Activated effector memory CD4-positive, alpha-beta T cell treated with Interleukin-2 at 50 U/mL for 16 hours (primary cell): ENCODE measurements at regions not wholly inside any gene's neighbourhood (a gene's known extent, or its start where the extent isn't known, plus 50 kb on each side); places are given as distances from the start of the nearest gene placed in this dataset.
"Not testable (repeated sequence)": the region's sequence is repeated elsewhere in the genome, so short reads cannot be mapped to it uniquely, and the experiment has no call there.

ENCODE experiments used
- DNase-seq: peaks from one replicate; pipeline ENCODE4 v3.0.0-alpha.2; 2020

DNA sequence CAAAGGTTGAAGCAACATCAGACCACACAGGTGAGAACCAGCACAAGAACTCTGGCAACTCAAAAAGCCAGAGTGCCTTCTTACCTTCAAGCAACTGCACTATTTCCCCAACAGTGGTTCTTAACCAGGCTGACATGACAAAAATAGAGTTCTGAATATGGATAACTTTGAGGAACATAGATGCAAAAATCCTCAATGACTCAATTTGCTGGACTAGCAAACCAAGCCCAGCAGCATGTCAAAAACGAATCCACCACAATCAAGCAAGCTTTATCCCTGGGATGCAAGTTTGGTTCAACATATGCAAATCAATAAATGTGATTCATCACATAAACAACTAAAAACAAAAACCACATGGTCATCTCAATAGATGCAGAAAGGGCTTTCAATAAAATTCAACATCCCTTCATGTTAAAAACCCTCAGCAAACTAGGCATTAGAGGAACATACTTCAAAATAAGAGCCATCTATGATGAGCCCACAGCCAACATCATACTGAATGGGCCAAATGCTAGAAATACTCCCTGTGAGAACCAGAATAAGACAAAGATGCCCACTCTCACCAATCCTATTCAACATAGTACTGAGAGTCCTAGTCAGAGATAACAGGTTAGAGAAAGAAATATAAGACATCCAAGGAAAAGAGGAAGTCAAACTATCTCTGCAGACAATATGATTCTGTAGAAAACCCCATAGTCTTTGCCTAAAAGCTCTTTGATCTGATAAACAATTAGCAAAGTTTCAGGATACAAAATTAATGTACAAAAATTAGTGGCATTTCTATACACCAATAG is 110.5 kb upstream of the NBPF19 start:
- DNase-seq = not testable (repeated sequence)

DNA sequence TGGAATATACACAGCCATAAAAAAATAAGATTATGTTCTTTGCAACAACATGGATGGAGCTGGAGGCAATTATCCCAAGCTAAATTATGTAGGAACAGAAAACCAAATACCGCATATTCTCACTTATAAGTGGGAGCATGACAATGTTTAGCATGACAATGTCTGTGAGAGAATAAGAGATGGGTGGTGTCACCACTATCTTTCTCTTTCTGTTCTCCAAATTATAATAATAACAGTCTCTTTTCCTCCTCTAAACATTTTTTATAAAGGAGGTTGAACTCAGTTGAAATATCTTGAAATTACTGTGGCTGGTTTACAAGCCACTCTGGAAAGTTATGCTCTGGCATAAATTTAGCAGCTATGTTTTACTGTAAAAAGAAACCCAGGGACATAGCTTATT is 108.4 kb upstream of the NBPF19 start:
- DNase-seq = not testable (repeated sequence)

DNA sequence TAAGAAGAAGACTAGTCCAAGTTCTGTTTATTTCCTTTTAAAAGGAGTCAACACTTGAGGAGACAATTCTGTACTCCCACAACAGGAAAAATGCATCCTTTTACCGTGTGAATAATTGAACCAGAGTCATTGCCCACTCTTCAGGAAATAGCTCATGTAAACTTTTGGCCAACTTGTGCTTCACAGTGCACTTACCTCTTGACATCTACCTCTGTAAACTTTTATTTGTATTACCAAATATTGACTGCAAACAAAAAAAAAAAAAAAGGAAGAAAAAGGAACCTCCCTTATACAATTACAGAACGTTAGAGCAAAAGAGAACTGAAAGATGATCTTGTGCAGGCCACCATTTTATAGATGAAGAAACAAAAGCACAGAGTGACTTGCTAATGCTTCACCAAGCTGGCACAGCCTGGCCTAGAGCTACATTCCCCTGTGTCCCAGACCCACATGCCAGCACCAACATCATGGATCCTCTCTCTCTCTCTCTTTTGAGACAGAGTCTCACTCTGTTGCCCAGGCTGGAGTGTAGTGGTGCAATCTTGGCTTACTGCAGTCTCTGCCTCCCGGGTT is 107.3 kb upstream of the NBPF19 start:
- DNase-seq = not testable (repeated sequence)

DNA sequence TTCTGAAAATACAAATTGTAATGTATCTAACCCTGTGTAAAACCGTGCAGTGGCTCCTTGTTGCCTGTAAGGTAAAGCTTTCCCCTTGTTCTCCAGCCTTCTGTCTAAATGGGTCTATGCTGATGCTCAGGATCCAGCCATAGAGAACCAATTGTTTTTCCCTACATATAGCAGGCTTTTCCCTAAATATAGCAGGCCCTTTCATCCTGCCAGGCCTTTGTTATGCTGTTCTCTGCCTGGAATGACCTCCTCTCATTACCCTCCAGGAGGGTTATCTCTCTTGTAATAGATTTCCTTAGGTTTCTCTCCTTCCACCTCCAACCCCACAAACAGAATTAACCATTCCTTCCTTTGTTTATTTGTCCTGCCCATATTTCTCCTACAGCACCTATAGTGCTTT is 106.5 kb upstream of the NBPF19 start:
- not testable (repeated sequence) for DNase-seq

DNA sequence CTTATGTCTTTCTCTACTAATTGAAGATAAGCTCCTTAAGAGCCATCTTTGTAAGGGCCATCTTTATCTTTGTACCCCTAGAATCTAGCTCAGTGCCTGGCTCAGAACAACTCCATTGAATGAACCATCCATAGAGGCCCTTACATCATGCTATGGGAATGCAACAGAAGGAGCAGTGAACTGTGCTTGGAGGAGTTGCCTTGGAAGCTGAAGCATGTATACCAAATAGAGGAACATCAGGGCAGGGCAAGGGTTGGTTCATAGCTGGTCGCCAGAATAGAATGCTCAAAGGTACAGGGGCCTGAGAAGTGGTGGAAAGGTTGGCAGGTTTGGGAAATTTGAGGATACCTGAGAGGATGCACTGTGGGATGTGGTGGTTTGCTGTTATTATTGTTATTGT is 105.8 kb upstream of the NBPF19 start:
- not testable (repeated sequence) for DNase-seq

DNA sequence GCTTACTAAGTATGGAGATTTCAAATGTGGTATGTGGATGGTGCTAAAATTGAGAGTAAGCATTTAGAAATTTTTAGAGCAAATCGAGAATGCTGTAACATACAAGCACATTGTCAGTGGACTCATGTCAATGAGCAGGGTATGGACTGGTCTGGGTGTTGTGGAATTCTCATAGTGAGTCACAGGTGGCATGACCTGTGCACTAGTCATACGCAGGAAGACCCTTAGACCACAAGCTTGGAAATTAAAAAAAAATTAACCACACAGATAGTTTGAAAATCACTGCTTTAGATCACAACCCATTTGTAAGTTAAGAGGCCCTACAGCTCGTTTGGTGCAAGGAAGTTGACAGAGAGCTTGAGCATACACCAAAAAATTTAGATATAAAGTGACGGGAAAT is 102.9 kb upstream of the NBPF19 start:
- DNase-seq = not testable (repeated sequence)

DNA sequence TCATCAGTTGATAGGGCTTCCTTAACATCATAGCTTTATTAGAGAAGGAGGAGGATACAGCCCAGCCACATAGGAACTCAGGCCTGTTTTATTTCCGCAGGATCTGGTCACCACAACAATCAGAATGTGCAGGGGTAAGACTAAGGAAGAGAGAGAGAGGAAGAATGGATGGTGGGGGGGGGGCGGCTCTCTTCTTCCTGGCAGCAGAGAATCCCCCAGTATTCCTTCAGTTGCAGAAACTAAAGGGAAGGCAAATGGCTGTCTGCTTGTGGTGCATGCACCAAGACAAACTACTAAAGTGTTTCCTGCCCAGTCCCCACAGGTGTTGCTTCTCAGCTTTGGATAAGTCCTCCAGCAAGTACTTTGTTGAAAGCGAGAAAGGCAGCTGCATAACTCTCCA is 96.4 kb upstream of the NBPF19 start:
- DNase-seq = not testable (repeated sequence)

DNA sequence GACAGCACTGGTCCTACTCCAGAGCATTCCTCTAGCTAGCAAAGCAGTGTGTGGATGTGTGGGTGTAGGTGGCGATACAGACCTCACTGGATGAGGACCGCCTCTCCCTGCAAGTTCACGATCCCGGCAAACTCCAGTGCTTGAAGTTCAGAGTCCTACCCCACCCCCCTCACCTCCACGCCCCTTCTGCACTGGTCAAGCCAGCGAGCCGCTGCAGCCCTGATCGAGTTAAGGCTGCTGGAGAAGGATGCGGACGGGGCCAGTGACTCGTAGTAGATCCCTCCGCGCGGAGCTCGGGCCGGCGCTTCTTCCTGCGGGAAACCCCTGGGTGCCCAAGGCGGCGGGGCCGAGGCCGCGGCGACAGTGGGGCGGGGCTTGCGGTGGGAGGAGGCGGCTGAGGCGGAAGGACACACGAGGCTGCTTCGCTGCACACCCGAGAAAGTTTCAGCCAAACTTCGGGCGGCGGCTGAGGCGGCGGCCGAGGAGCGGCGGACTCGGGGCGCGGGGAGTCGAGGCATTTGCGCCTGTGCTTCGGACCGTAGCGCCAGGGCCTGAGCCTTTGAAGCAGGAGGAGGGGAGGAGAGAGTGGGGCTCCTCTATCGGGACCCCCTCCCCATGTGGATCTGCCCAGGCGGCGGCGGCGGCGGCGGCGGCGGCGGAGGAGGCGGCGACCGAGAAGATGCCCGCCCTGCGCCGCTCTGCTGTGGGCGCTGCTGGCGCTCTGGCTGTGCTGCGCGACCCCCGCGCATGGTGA is 84.5 kb upstream of the NBPF19 start:
- peak; percentile 54 for DNase-seq

DNA sequence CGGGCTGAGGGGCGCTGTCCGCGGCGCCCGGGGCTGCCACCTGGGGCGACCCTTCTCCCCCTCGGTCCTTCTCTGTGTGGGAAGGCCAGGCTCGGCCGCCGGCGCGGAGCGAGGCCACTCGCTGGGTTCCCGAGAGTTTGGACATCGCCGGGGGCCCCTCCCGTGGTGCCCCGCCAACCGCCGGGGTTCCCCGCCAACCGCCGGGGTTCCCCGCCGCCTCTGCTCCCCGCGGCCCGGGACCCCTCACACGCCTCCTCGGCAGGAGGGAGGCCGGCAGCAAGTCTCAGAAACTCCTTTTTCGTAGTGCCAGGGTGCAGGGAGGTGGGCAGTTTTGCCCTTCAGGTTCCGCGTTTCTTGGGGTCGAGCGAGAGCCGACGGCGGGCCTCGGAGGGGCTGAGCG is 83.9 kb upstream of the NBPF19 start:
- DNase-seq = not testable (repeated sequence)

DNA sequence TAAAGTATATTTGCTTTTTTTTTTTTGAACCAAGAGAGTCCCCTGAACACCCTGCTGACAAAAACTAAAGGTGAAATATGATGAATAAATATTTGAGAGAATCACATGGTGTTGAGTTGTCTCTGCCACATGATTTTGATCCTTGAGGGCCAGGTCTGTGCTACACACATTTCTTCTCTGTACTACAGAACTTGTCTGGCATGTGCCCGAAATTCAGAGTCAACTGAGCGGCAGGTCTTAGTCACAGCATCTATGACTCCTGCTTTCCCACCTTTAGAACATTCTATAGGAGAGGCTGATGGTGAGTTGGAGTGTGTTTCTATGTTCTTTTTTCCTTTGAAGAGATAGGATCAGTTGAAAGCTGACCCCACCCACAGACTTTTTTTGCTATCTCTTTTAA is 79.0 kb upstream of the NBPF19 start:
- DNase-seq = not testable (repeated sequence)

DNA sequence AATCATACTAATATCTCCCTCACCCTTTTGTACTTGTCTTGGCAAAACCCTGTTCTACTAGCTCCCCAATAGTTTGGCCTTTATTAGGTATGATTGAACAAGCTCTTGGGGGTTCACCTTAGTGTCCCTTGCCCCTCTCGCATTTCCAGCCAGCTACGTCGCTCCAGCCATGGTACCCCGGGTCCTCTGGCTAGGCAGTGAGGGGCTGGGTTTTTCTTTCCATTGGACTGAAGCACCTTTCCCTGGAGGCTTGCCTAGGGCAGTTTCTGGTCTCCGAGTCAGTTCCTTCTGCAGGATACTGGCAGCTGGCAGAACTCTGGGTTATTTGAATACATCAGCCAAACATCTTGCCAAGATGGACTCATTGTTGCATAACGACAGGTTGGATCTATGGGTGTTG is 76.3 kb upstream of the NBPF19 start:
- not testable (repeated sequence) for DNase-seq

DNA sequence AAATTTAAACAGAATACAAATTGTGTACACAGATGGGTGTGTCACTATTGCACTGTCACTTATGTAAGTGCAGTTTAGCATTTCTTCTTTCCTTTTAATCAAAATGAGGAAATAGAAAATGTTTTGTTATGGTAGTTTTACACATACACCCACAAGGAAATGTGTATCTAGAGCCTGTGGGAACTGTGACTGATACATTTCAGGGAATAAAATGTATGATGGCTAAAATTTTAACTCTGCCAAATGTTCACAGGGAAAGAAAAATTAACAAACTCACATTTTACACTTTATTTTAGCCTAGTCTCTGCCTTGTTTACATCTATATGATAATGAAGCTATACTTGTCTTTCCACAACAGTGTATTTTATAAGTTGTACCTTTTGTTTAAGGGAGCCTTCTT is 66.4 kb upstream of the NBPF19 start:
- DNase-seq = not testable (repeated sequence)

DNA sequence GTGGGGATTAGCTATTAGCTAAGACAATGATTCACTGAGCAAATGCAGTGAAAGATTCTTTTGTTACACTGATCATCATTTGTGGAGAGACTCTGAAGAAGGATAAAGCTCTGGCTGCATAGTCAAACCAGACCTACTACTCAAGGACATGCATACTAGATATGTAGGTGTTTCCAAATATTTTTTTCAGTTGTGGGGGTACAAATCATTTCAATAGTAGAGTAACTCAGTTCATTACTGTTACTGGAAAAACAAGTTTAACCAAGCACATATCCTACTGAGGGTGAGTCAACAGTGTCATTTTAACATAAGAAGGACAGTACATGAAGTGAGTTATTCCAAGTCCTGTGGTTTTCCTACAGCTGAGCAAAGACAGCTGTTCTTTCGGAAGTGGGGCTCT is 59.5 kb upstream of the NBPF19 start:
- DNase-seq = not testable (repeated sequence)

DNA sequence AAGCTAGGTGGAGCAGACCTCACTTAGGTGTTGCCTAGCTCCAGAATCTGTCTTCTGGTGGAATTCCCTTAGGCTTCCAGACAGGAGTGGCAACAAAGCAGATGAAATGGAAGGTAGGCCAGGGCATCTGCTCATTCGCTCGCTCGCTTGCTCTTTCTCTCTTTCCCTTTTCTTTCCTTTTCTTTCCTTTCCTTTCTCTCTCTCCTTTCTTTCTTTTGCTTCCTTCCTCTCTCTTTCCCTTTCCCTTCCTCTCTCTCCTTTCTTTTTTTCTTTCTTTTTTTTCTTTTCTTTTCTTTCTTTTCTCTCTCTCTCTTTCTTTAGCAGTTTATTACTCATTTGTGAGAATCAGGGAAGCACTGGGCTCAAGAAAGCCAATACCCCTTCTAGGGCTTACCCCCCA is 56.1 kb upstream of the NBPF19 start:
- DNase-seq = not testable (repeated sequence)

DNA sequence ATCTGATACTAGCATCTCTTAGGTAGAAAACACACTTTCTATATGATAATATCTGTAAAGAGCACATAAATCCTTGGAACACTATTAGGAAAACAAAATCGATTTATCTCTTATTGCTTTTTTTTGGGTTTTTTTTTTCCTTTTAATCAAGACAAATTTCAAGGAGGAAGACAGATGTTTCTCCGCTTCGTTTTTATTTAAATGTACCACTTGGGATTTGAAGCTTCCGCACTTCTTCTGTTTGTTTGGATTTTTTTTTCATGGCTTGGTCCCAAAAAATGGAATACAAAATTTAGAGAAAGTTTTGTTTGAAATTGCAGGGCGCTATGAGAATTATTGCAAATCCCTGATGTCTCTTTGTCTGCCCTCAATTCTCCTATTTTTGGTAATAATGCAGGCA is 51.7 kb upstream of the NBPF19 start:
- DNase-seq = not testable (repeated sequence)
